Cardiac muscle cell (in vitro differentiated cells and primary cell): ENCODE measurements at regions not wholly inside any gene's neighbourhood (a gene's known extent, or its start where the extent isn't known, plus 50 kb on each side); places are given as distances from the start of the nearest gene placed in this dataset.
"Not testable (repeated sequence)": the region's sequence is repeated elsewhere in the genome, so short reads cannot be mapped to it uniquely, and the experiment has no call there.

ENCODE experiments used
- DNase-seq, 2 donors: peaks; one replicate each; pipeline versions ENCODE4 v3.0.0 to v3.0.0-alpha.2; 2010 to 2017; ENCODE audit warnings: low read depth in 1 of 2, low spot score in 1 of 2
- H3K27ac ChIP-seq: fragments of 200-600 bp; sonication (generic); 2 replicates; pipeline ENCODE4 v1.5.1; 2016
- H3K27me3 ChIP-seq: fragments of 200-600 bp; sonication (generic); 2 replicates; pipeline ENCODE4 v1.6.0; 2016; ENCODE audit warnings: control low read depth
- H3K36me3 ChIP-seq: fragments of 200-600 bp; sonication (generic); 2 replicates; pipeline ENCODE4 v1.5.1; 2016; ENCODE audit warnings: control low read depth
- H3K4me1 ChIP-seq: fragments of 200-600 bp; sonication (generic); 2 replicates; pipeline ENCODE4 v1.8.1; 2017; ENCODE audit warnings: low read depth, mild to moderate bottlenecking, mixed run types
- H3K4me3 ChIP-seq: fragments of 200-600 bp; sonication (generic); 2 replicates; pipeline ENCODE4 v1.5.1; 2016; ENCODE audit warnings: mild to moderate bottlenecking
- H3K9me3 ChIP-seq: fragments of 200-600 bp; sonication (generic); 2 replicates; pipeline ENCODE4 v1.5.1; 2017; ENCODE audit warnings: low read depth, mild to moderate bottlenecking, control low read depth
- CTCF ChIP-seq: IDR thresholded peaks from 2 replicates; pipeline ENCODE4 v1.5.1; 2012; ENCODE audit warnings: low read depth, mild to moderate bottlenecking, low read length

DNA sequence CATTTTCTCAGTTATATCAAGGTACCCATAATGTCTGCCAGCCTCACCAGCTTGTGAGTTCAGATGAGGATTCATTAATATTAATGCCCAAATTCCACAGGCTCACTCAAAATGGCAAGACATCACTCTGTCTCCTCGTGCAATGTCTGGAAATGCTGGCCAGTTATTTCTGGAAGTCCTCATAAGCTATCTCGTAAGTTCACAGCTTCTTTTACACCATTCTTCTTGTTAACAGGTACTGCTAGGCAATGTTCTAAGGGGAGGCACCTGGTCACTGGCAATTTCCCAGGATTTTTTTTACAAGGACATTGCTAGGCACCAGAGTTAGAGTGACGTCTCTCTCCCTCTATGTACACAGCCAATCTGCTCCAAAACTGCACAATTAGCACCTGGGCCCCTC lies 80.2 kb upstream of the SEMA3C start:
- TF ChIP-seq CTCF, result no peak
- no peak for DNase-seq
- Histone ChIP-seq H3K27ac (no peak overlapping the region), H3K27me3 (no peaks in the 10 kb centered on the region), H3K4me1 (peaks cover 12% of the 10 kb centered on the region), H3K36me3 (no peaks in the 10 kb centered on the region), H3K4me3 (no peak overlapping the region), H3K9me3 (no peaks in the 10 kb centered on the region)

DNA sequence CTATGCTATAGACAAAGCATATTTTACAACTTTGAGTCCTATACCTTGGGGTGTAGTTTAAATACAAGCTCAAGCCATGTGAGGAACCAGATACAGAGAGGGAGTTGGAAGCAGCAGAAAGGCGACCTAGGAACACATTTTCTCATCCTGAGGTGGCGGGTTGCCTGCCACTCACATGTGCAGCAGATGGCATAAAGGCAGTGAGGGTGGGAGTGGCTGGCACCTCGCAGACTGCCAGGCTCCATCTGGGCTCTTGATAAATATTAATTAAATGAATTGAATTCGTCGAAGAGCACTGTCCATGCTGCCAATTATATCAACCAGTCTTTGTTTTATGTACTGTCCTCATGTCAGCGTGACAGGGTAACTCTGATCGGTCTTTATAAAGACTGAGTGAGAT lies 79.0 kb upstream of the SEMA3C start:
- Histone ChIP-seq H3K27me3 (no peaks in the 10 kb centered on the region), H3K9me3 (no peaks in the 10 kb centered on the region), H3K27ac (no peak overlapping the region), H3K4me3 (no peak overlapping the region), H3K4me1 (peaks cover 12% of the 10 kb centered on the region), H3K36me3 (no peaks in the 10 kb centered on the region)
- no peak for DNase-seq
- no peak for TF ChIP-seq CTCF

GRCh38 chr7:80996236-80996635 lies 77.4 kb upstream of the SEMA3C start:
- not testable (repeated sequence) for H3K36me3 ChIP-seq, H3K27me3 ChIP-seq, DNase-seq, H3K9me3 ChIP-seq, H3K4me3 ChIP-seq, H3K27ac ChIP-seq
- peaks cover 14% of the 10 kb centered on the region for H3K4me1 ChIP-seq

- Histone ChIP-seq H3K27me3 (no peaks in the 10 kb centered on the region), H3K4me1 (peaks cover 14% of the 10 kb centered on the region), H3K36me3 (no peaks in the 10 kb centered on the region), H3K9me3 (no peaks in the 10 kb centered on the region), H3K27ac (no peak overlapping the region), H3K4me3 (no peak overlapping the region)
- no peak for TF ChIP-seq CTCF
- no peak for DNase-seq
Observed at GRCh38 chr7:80991654-80992053, 72.8 kb upstream of the SEMA3C start.

- Histone ChIP-seq H3K4me3 (no peak overlapping the region), H3K27me3 (no peaks in the 10 kb centered on the region), H3K4me1 (no peaks in the 10 kb centered on the region), H3K36me3 (no peaks in the 10 kb centered on the region), H3K27ac (no peak overlapping the region), H3K9me3 (no peaks in the 10 kb centered on the region)
- no peak for DNase-seq
- TF ChIP-seq CTCF, result no peak
Observed at GRCh38 chr7:80984619-80985018, 65.8 kb upstream of the SEMA3C start.

- Histone ChIP-seq H3K27ac (no peak overlapping the region), H3K27me3 (no peaks in the 10 kb centered on the region), H3K4me1 (no peaks in the 10 kb centered on the region), H3K36me3 (no peaks in the 10 kb centered on the region), H3K9me3 (no peaks in the 10 kb centered on the region), H3K4me3 (no peak overlapping the region)
- no peak for DNase-seq
- TF ChIP-seq CTCF, result no peak
Observed at GRCh38 chr7:80981405-80981804, 62.6 kb upstream of the SEMA3C start.
